K562 (cell line): ENCODE measurements at regions not wholly inside any gene's neighbourhood (a gene's known extent, or its start where the extent isn't known, plus 50 kb on each side); places are given as distances from the start of the nearest gene placed in this dataset.

Source experiments
- ATAC-seq: fragments of 200-7000 bp; cut with Tn5 transposase; 3 replicates; pipeline ENCODE4 v1.9.1; 2020; ENCODE audit warnings: moderate library complexity
- BruUV-seq: library from RNA; stranded (reverse); fragments of 400-500 nt; replicated peaks from 2 replicates; lab custom pipeline; 2021; lab: Mats Ljungman, UMichigan
- CTCF ChIA-PET: fragments of 300-600 bp; formaldehyde crosslinking; extraction: SDS; loops from one replicate; lab custom pipeline; 2021; ENCODE audit warnings: low intra/inter-chr PET ratio; lab: Yijun Ruan, JAX
- POLR2A ChIA-PET: fragments of 300-600, 350-650 bp; sonication (Branson Sonifier 250); formaldehyde crosslinking; extraction: SDS; loops from one replicate; lab custom pipeline; 2021; ENCODE audit warnings: antibody characterized with exemption, inconsistent platforms; lab: Yijun Ruan, JAX
- DNase-seq, 4 experiments: peaks; one replicate each; pipeline versions ENCODE4 v3.0.0 to v3.0.0-alpha.2; 2011 to 2018; ENCODE audit warnings: low spot score in 3 of 4, mixed read lengths in 3 of 4; ENCODE audit errors: extremely low read depth in 1 of 4
- FAIRE-seq: peaks from 2 replicates; lab custom pipeline; 2011; peaks lifted over from hg19 to GRCh38; lab: Jason Lieb, UNC
- H2AFZ ChIP-seq: 2 replicates; pipeline ENCODE4 v1.6.0; 2011; ENCODE audit warnings: low read depth, low read length, control low read depth, inconsistent platforms
- H3K27ac ChIP-seq: fragments of 200-600 bp; 3 replicates; pipeline ENCODE4 v1.8.0; 2011; ENCODE audit warnings: low read depth, mild to moderate bottlenecking, control low read depth, inconsistent platforms, low read length, moderate library complexity, mixed read lengths; ENCODE audit errors: extremely low read depth
- H3K27me3 ChIP-seq, 2 experiments: fragments of 300-600 bp in 1 of 2; 2 replicates in 1 of 2; 3 replicates in 1 of 2; pipeline versions ENCODE4 v1.6.0 to v1.8.0; 2011; ENCODE audit warnings: inconsistent platforms in 2 of 2, low read length in 2 of 2, mild to moderate bottlenecking in 1 of 2, mixed read lengths in 1 of 2, moderate library complexity in 1 of 2; ENCODE audit not compliant: control insufficient read depth in 2 of 2, insufficient read depth in 2 of 2
- H3K36me3 ChIP-seq: fragments of 300-600 bp; 3 replicates; pipeline ENCODE4 v1.8.0; 2011; ENCODE audit warnings: mild to moderate bottlenecking, low read length, inconsistent platforms; ENCODE audit not compliant: control insufficient read depth, insufficient read depth
- H3K4me1 ChIP-seq, 2 experiments: fragments of 200-600 bp in 1 of 2; replicated peaks in 1 of 2; 2 replicates in 1 of 2; 3 replicates in 1 of 2; pipeline versions ENCODE4 v1.5.1 to v1.8.0; 2011; ENCODE audit warnings: inconsistent platforms in 2 of 2, low read length in 2 of 2, mild to moderate bottlenecking in 1 of 2, mixed read lengths in 1 of 2, moderate library complexity in 1 of 2; ENCODE audit not compliant: control insufficient read depth in 2 of 2, insufficient read depth in 2 of 2
- H3K4me2 ChIP-seq: 2 replicates; pipeline ENCODE4 v1.6.1; 2011; ENCODE audit warnings: low read length, control low read depth, inconsistent platforms, mixed read lengths; ENCODE audit not compliant: insufficient read depth
- H3K4me3 ChIP-seq: fragments of 200-600 bp; sonication (generic), shearing (Covaris generic); 2 replicates; pipeline ENCODE4 v1.5.1; 2016; ENCODE audit warnings: control low read depth, inconsistent platforms
- H3K79me2 ChIP-seq: fragments of 200-600 bp; 3 replicates; pipeline ENCODE4 v1.8.0; 2011; ENCODE audit warnings: low read length, inconsistent platforms; ENCODE audit not compliant: control insufficient read depth, insufficient read depth
- H3K9ac ChIP-seq, 2 experiments: 2 replicates each; pipeline versions ENCODE4 v1.6.0 to v1.6.1; 2011; ENCODE audit warnings: low read depth in 2 of 2, low read length in 2 of 2, control low read depth in 1 of 2, inconsistent platforms in 1 of 2, mild to moderate bottlenecking in 1 of 2, mixed read lengths in 1 of 2; ENCODE audit not compliant: insufficient read depth in 1 of 2
- H3K9me1 ChIP-seq: one replicate; pipeline ENCODE4 v1.6.0; 2011; ENCODE audit warnings: inconsistent platforms, mild to moderate bottlenecking, low read length, moderate library complexity; ENCODE audit not compliant: control insufficient read depth, insufficient read depth
- H3K9me3 ChIP-seq: replicated peaks from 2 replicates; pipeline ENCODE4 v1.5.1; 2011; ENCODE audit warnings: low read depth, low read length, inconsistent platforms; ENCODE audit not compliant: control insufficient read depth, insufficient read depth
- H4K20me1 ChIP-seq: replicated peaks from 2 replicates; pipeline ENCODE4 v1.6.1; 2011; ENCODE audit warnings: low read length, inconsistent platforms, mixed read lengths; ENCODE audit not compliant: control insufficient read depth, insufficient read depth
- ADNP ChIP-seq: fragments of 200-800 bp; sonication (Bioruptor generic); IDR thresholded peaks from 2 replicates; pipeline ENCODE4 v1.6.1; 2016; ENCODE audit warnings: missing genetic modification characterization, missing compliant biosample characterization
- CHCHD3 ChIP-seq: fragments of 250-450 bp; sonication (Bioruptor Pico); IDR thresholded peaks from 2 replicates; pipeline ENCODE4 v2.1.2; 2022; ENCODE audit warnings: mild to moderate bottlenecking
- CSDE1 ChIP-seq, 2 experiments: fragments of 450-650 bp; IDR thresholded peaks; 2 replicates each; pipeline ENCODE4 v1.6.1; 2016; ENCODE audit warnings: mild to moderate bottlenecking in 1 of 2
- ERF ChIP-seq: fragments of 450-650 bp; formaldehyde crosslinking; IDR thresholded peaks from 2 replicates; pipeline ENCODE4 v1.4.0; 2020; ENCODE audit warnings: mild to moderate bottlenecking, mixed read lengths
- HMG20A ChIP-seq: fragments of 450-650 bp; formaldehyde crosslinking; conservative IDR thresholded peaks from 2 replicates; pipeline ENCODE4 v1.4.0; 2020; ENCODE audit warnings: mild to moderate bottlenecking, mixed read lengths
- HNRNPL ChIP-seq: fragments of 200-400 bp; formaldehyde crosslinking; IDR thresholded peaks from 2 replicates; pipeline ENCODE4 v1.6.1; 2017; ENCODE audit warnings: low read depth, mild to moderate bottlenecking, low read length
- IFI16 ChIP-seq: fragments of 250-450 bp; sonication (Bioruptor Pico); IDR thresholded peaks from 2 replicates; pipeline ENCODE4 v2.1.2; 2022; ENCODE audit warnings: mild to moderate bottlenecking, inconsistent platforms
- KDM5B ChIP-seq: fragments of 200-600 bp; sonication (generic); IDR thresholded peaks from 2 replicates; pipeline ENCODE4 v1.6.1; 2012; ENCODE audit warnings: low read depth, mild to moderate bottlenecking, moderate library complexity, low read length, control low read depth, inconsistent platforms; ENCODE audit not compliant: insufficient replicate concordance
- MEF2A ChIP-seq: IDR thresholded peaks from 2 replicates; pipeline ENCODE4 v1.6.1; 2011; ENCODE audit warnings: low read depth, mild to moderate bottlenecking, low read length, moderate library complexity; ENCODE audit not compliant: control insufficient read depth
- NFYB ChIP-seq: IDR thresholded peaks from 2 replicates; pipeline ENCODE4 v1.6.1; 2011; ENCODE audit warnings: mild to moderate bottlenecking, moderate library complexity; ENCODE audit not compliant: insufficient read length; ENCODE audit errors: extremely low read depth
- STAT5B ChIP-seq: fragments of 250-450 bp; sonication (Bioruptor Pico); IDR thresholded peaks from 2 replicates; pipeline ENCODE4 v1.8.0; 2021; ENCODE audit warnings: mild to moderate bottlenecking, inconsistent platforms
- XRCC5 ChIP-seq: fragments of 200-400 bp; formaldehyde crosslinking; IDR thresholded peaks from 2 replicates; pipeline ENCODE4 v1.6.1; 2017; ENCODE audit warnings: low read depth, mild to moderate bottlenecking, low read length
- ZNF316 ChIP-seq: fragments of 450-650 bp; IDR thresholded peaks from 2 replicates; pipeline ENCODE4 v1.6.1; 2016
- ZNF586 ChIP-seq: fragments of 450-650 bp; formaldehyde crosslinking; conservative IDR thresholded peaks from 2 replicates; pipeline ENCODE4 v1.4.0; 2020; ENCODE audit warnings: mild to moderate bottlenecking, moderate library complexity
- WGBS: fragments of 100-300 bp; shearing (Covaris generic); methylation state at CpG from one replicate; pipeline ENCODE4 v1.1.6; 2016; ENCODE audit warnings: low coverage, mixed read lengths; ENCODE audit not compliant: insufficient coverage; ENCODE audit errors: missing lambda C conversion rate; 5-methylcytosine and 5-hydroxymethylcytosine counted together
- in situ Hi-C: fragments of 300-500 bp; cut with MboI; formaldehyde crosslinking; loops from 4 replicates; pipeline ENCODE4 v1.15.0; 2018; ENCODE audit warnings: inconsistent platforms, mixed read lengths
- intact Hi-C: fragments of 100-400 bp; cut with micrococcal nuclease; formaldehyde crosslinking; loops from 2 replicates; pipeline ENCODE4 v1.14.2; 2022

GRCh38 chr3:194830978-194831377 is 145.3 kb downstream of the FAM43A start:
- no peaks in the 10 kb centered on the region for H3K9me3 ChIP-seq
- H3K27me3 ChIP-seq, result peaks cover 32 to 66% of the 10 kb centered on the region in 2 experiments
- no TSS peak for BruUV-seq
- H4K20me1 ChIP-seq, result no peaks in the 10 kb centered on the region; the same call in 1 of the 2 replicates
- ATAC-seq (no peak), DNase-seq (no peak), FAIRE-seq (no peak)
- no peak overlapping the region for H3K9ac ChIP-seq
- no peaks in the 10 kb centered on the region for H3K79me2 ChIP-seq
- no peak overlapping the region for H3K4me2 ChIP-seq
- TF ChIP-seq ZNF316 (no peak), ZNF586 (CRISPR knock-in tag) (no peak), CHCHD3 (CRISPR knock-in tag) (no peak), HMG20A (no peak), HNRNPL (no peak), XRCC5 (no peak), IFI16 (no peak), KDM5B (no peak), MEF2A (no peak), NFYB (no peak), STAT5B (CRISPR knock-in tag) (no peak), CSDE1 (IDR thresholded peaks at IDR 0.05) (no peak), ADNP (tag) (no peak), ERF (CRISPR knock-in tag) (no peak)
- H3K9me1 ChIP-seq, result no peaks in the 10 kb centered on the region
- no peaks in the 10 kb centered on the region for H3K36me3 ChIP-seq
- in situ Hi-C loops, result no loop called here
- no peaks in the 10 kb centered on the region for H3K4me1 ChIP-seq
- 8% methylated on average over 1 of the region's 1 CpG for WGBS
- H3K27ac ChIP-seq, result no peak overlapping the region
- ChIA-PET POLR2A (interaction anchor here (0.6 to 1.3 kb wide), 2 partner anchors 13 to 23 kb away, joined by 3 to 4 read pairs; no protein-coding TSS in a partner anchor), CTCF (no interaction called here)
- H2AFZ ChIP-seq, result no peak overlapping the region
- intact Hi-C loops, result no loop called here
- H3K4me3 ChIP-seq, result no peak overlapping the region
